CD4-positive, alpha-beta T cell treated with Interleukin-6 for 4 hours (primary cell): ENCODE measurements at regions not wholly inside any gene's neighbourhood (a gene's known extent, or its start where the extent isn't known, plus 50 kb on each side); places are given as distances from the start of the nearest gene placed in this dataset.

Source experiments
- DNase-seq: peaks from one replicate; pipeline ENCODE4 v3.0.0-alpha.2; 2020; ENCODE audit warnings: mixed read lengths

DNA sequence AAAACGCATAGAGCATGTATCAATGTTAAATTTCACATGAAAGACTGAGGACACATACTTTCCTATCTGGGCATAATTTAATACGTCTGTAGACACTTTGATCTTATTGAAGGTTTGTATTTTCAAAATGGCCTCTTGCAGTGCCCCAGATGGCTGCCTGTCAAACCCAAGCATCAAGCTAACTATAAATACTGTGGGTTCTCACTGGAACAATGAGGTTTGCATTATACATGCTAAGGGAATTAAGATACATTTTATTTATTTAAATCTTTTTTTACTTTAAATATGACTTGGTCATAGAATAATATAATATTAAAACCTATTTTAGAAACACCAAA, 702.9 kb upstream of the GRAMD2B start:
- no peak for DNase-seq

GRCh38 chr5:125720721-125721120, 702.5 kb upstream of the GRAMD2B start:
- no peak for DNase-seq

DNA sequence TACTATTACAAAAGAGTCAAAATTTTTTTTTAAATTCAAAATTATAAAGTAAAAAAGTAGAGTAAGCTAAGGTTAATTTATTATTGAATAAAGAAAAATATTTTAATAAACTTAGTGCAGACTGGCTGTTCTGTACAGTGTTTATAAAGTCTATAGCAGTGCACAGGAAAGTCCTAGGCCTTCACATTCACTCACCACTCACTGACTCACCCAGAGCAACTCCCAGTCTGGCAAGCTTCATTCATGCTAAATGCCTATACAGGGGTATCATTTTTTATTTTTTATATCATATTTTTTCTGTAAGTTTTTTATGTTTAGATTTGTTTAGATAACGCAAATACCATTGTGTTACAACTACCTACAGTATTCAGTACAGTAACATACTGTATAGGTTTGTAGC, 700.7 kb upstream of the GRAMD2B start:
- no peak for DNase-seq

GRCh38 chr5:125725691-125726090, 697.5 kb upstream of the GRAMD2B start:
- no peak for DNase-seq

- DNase-seq: no peak
These were observed 679.3 kb upstream of the GRAMD2B start for GRCh38 chr5:125743939-125744338.

DNA sequence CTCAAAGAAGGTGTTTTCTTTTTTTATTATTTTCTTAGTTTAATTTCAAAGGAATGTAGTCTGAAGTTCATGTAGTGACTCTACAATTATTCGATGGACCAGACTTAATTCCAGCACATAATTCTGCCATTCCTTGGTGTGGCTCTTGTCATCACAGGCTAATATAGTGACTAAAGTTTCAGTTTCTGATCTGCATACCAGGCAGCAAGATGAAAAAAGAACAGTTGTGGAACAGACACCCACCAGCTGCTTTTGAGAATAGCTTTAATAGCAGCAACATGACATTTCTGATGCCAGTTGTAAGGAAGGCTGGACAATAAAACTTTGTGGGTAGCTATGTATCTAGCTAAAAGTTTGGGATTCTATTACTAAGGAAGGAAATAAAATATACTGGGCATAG, 676.3 kb upstream of the GRAMD2B start:
- DNase-seq: no peak

DNA sequence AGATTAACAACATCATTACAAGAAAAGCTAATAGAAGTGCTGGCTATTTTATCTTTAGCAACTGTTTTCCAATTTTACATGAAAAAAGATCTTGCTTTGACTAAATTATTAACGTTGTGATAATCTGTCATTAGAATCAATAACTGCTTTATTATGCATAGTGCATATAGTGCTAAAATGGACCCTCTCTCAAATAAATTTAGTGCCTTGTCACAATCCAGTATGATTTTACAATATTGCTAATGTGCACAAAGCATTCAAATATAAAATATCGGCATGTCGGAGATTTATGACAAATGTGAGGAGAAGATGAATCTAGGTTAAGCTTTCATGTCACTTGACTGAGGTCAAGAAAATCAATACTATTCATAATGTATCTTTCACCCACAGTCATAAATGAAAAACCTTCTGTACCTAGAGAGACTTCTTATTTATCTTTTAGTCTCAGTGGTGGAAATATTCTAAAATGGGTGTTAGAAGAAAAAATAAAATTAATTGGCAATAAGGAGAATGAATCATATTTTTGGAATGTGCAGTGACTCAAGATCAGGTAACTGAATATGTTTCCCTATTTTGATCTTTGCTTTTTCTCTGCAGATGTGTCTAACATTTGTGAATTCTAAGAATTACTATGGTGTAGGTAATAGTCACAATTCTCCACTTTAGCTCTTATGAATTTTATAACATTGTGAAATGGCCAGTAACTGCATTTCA, 672.9 kb upstream of the GRAMD2B start:
- DNase-seq: no peak

DNA sequence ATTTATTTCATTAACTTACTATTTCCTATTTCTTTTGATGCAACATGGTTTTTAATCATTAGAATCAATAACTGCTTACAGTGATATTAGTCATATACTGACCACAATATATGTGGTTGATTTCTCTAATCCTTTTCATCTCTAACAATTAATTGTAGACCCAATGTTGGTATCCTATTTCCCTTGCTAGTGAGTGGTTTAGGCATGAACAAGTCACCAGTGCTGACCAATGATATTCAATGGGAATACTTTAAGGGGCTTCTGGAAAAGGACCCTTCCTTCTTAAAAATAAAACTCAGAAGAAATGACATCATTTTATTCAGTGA, 672.4 kb upstream of the GRAMD2B start:
- no peak for DNase-seq

DNA sequence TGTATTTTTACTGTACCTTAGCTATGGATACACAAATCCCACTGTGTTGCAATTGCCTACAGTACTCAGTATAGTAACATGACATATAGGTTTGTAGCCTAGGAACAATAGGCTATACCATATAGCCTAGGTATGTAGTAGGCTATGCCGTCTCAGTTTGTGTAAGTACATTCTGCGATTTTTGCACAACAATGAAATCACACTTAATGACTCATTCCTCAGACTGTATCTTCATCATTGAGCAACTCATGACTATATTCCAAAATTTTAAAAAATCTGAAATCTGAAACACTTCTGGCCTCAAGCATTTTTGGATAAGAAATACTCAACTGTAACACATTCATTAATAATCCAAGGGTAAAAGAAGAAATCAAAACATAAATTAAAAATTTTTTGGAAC, 666.8 kb upstream of the GRAMD2B start:
- no peak for DNase-seq

- DNase-seq: no peak
These were observed 656.5 kb upstream of the GRAMD2B start for GRCh38 chr5:125766706-125767105.

DNA sequence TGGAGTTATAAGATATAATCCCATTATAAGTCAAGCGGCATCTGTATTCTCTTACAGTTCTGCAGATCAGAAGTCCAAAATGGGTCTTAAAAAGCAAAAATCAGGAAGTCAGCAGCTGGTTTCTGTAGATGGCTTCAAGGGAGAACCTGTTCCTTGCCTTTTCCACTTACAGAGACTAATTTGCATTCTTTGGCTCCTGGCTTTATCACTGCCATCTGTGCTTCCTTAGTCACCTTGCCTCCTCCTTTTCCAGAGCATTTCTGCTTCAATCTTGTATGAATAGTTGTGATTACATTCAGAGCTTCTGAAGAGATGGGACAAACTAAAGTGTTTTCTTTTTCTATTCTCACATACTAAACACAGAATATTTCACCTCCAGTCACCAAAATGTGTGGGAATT, 647.3 kb upstream of the GRAMD2B start:
- DNase-seq: no peak

DNA sequence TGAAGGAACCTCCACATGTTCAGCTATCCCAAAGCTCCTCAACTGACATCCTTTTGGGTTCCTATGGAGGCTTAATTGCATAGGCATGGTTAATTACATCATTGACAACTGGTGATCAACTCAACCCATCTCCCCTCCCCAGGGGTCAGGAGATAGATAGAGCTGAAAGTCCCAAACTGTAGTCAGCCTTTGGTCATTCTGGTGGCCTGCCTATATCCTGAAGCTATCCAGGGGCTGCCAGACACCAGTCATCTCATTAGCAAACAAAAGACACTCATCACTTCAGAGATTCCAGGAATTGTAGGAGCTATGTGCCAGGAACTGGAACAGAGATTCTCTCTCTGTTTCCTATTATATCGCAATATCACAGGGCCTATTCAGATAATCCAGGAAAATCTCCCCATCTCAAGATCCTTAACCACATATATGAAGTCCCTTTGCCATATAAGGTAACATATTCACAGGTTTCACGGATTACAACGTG, 646.5 kb upstream of the GRAMD2B start:
- no peak for DNase-seq

GRCh38 chr5:125778791-125779190, 644.4 kb upstream of the GRAMD2B start:
- DNase-seq: no peak

DNA sequence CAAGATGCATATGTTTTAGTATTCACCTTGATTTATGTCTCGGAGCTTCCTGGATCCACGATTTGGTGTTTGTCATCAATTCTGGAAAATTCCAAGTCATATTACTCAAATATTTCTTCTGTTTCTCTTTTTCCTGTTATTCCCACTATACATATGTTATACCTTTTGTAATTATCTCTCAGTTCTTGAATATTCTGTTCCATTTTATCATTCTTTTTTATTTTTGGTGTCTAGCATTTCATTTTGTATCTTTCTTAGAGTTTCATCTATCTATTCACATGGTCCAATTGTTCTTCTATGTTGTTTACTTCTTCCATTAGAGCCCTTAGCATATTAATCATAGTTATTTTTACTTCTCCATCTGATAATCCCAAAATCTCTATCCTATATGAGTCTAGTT, 637.8 kb upstream of the GRAMD2B start:
- DNase-seq: no peak

- DNase-seq: no peak
These were observed 637.2 kb upstream of the GRAMD2B start for GRCh38 chr5:125786021-125786420.

- DNase-seq: no peak
These were observed 629.7 kb upstream of the GRAMD2B start for GRCh38 chr5:125793470-125793869.

- DNase-seq: no peak
These were observed 628.3 kb upstream of the GRAMD2B start for GRCh38 chr5:125794922-125795321.

DNA sequence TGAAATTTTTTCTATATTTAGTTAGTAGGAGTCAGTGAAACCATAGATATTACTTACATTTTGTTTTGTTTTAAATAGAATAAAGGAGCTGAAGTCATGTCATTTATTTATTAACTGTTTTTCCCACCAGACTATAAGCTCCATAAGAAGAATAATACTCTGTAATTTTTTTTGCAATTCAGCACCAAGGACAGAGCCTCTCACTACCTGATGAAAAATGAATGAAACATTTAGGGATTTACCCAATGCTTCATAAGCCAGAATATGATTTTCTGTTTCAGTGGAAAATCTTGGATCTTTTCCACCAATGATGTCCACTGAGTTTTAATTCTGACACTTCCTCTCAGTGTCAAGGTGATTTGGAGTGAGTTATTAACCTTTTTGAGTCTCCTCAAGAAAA, 624.9 kb upstream of the GRAMD2B start:
- DNase-seq: no peak

DNA sequence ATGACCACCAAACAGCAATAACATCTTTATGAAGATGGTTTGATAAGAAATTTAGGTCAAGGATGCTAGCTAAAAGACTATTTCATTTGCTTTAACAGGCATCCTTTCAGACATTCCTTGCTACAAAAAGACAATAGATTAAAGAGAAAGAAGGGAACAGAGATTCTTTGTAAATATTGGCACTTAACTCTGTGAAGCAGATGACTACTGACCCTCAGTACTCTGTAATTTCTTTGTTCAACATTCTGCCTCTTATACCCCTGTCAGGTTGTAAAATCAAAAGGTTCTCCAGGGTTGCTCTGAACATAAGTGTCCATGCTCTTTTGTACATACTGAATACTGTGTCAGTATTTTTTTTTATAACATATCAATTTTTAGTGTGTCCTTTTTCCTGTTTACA, 610.6 kb upstream of the GRAMD2B start:
- no peak for DNase-seq

- DNase-seq: no peak
These were observed 609.8 kb upstream of the GRAMD2B start for GRCh38 chr5:125813221-125813974.

- DNase-seq: no peak
These were observed 609.1 kb upstream of the GRAMD2B start for GRCh38 chr5:125814119-125814518.

DNA sequence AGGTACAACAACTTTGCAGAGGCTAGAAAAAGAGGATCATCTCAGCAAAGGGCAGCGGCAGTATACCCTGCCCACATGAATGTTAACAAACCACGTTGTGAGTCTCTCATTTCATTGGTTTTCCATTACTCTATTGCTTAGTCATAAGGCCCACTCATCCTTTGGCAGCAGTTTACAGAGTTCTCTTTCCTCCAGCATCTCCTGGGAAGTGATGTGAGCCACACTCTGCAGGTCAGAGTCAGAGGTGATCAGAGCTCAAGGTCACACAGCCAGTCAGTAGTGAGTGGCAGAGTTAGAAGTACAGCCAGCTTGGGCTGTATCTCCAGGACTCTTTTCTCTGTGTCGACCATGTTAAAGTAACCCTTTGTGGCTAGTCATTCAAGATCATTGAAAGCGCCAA, 599.6 kb upstream of the GRAMD2B start:
- no peak for DNase-seq

- DNase-seq: no peak
These were observed 597.0 kb upstream of the GRAMD2B start for GRCh38 chr5:125826214-125826613.

GRCh38 chr5:125829349-125829748, 593.9 kb upstream of the GRAMD2B start:
- DNase-seq: no peak

DNA sequence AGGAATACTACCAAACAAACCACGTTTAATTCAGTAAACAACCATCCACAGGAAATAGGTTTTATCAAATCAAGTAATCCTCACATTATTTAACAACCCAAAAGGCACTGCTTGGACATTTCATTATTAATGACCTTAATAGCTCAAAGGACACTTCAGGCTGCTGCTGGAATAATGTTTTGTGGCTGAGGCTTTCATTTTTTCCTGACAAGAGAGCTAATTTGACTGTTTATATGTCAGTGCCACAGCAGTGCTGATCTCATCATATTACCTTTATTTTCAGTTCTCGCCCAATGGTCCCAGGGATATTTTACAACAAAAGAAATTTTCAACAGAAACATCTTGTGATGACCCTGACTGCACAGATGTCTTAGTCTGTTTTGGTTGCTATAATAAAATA, 589.8 kb upstream of the GRAMD2B start:
- DNase-seq: no peak
